Endothelial cell of umbilical vein (primary cell): ENCODE measurements at regions not wholly inside any gene's neighbourhood (a gene's known extent, or its start where the extent isn't known, plus 50 kb on each side); places are given as distances from the start of the nearest gene placed in this dataset.

Experiments used
- EZH2 ChIP-seq: IDR thresholded peaks from 2 replicates; pipeline ENCODE4 v1.6.1; 2012; ENCODE audit warnings: borderline replicate concordance, low read depth, mild to moderate bottlenecking, moderate library complexity, low read length, inconsistent platforms; ENCODE audit not compliant: severe bottlenecking
- FOS ChIP-seq: IDR thresholded peaks from 2 replicates; pipeline ENCODE4 v1.6.1; 2011; ENCODE audit warnings: mild to moderate bottlenecking, low read length, moderate library complexity, borderline replicate concordance; ENCODE audit not compliant: insufficient read depth
- MYC ChIP-seq: IDR thresholded peaks from one replicate; pipeline ENCODE4 v1.6.1; 2011; ENCODE audit warnings: mild to moderate bottlenecking, low read depth, low read length
- POLR2A ChIP-seq: IDR thresholded peaks from 2 replicates; pipeline ENCODE4 v1.6.1; 2012; ENCODE audit warnings: low read depth, mild to moderate bottlenecking, control low read depth, low read length
- POLR2AphosphoS5 ChIP-seq: IDR thresholded peaks from 2 replicates; pipeline ENCODE4 v1.6.1; 2012; ENCODE audit warnings: low read depth, mild to moderate bottlenecking, control low read depth, low read length, moderate library complexity; ENCODE audit not compliant: insufficient read depth
- TF ChIP-seq, protein P1 (sequence below), 2 donors: IDR thresholded peaks; 1 replicate in 1 of 2; 2 replicates in 1 of 2; pipeline ENCODE4 v1.5.1; 2011; ENCODE audit warnings: low read length in 2 of 2, mild to moderate bottlenecking in 2 of 2, moderate library complexity in 2 of 2, control low read depth in 1 of 2, inconsistent platforms in 1 of 2, low read depth in 1 of 2; ENCODE audit not compliant: insufficient read depth in 1 of 2; ENCODE audit errors: extremely low read depth in 1 of 2

DNA sequence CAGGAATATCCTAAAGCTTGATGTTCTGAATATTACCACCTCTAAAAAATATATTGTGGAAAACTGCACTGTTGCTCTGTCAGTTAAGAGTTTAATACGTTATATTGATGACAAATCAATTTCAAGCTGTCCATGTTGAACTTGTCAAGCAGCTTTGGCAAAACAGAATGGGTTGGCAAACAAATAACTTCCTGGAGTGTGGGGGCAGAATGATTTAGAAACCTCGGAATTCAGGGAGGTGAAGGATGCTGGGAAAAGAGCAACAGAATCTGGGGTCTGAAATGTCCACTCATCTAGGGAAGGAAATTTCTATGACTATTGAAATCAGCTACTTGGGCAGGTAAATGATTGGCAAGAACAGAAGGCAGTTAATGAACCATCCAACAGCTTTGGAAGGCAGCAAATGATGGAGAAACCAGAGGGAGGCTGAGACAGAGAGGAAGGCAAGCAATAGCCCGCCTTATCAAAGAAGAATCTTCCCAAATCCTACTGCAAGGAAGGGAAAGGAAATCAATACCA lies 95.1 kb upstream of the PALS2 start:
- TF ChIP-seq, protein P1, sequence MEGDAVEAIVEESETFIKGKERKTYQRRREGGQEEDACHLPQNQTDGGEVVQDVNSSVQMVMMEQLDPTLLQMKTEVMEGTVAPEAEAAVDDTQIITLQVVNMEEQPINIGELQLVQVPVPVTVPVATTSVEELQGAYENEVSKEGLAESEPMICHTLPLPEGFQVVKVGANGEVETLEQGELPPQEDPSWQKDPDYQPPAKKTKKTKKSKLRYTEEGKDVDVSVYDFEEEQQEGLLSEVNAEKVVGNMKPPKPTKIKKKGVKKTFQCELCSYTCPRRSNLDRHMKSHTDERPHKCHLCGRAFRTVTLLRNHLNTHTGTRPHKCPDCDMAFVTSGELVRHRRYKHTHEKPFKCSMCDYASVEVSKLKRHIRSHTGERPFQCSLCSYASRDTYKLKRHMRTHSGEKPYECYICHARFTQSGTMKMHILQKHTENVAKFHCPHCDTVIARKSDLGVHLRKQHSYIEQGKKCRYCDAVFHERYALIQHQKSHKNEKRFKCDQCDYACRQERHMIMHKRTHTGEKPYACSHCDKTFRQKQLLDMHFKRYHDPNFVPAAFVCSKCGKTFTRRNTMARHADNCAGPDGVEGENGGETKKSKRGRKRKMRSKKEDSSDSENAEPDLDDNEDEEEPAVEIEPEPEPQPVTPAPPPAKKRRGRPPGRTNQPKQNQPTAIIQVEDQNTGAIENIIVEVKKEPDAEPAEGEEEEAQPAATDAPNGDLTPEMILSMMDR (IDR thresholded peaks at IDR 0.05; ENCODE audit: extremely low read depth in 1 of 2, insufficient read depth in 1 of 2, low read depth in 1 of 2, low read length in 2 of 2): no peak
- TF ChIP-seq EZH2: no peak
- TF ChIP-seq POLR2A: no peak
- TF ChIP-seq MYC: no peak
- TF ChIP-seq FOS: no peak
- no peak for TF ChIP-seq POLR2AphosphoS5
